Smooth muscle cell (in vitro differentiated cells): ENCODE measurements at regions not wholly inside any gene's neighbourhood (a gene's known extent, or its start where the extent isn't known, plus 50 kb on each side); places are given as distances from the start of the nearest gene placed in this dataset.

Source experiments
- DNase-seq: peaks from one replicate; lab custom pipeline; 2025; ENCODE audit not compliant: unreplicated experiment; lab: John Stamatoyannopoulos, UW
- H2AFZ ChIP-seq: fragments of 200-600 bp; sonication (generic); 2 replicates; pipeline ENCODE4 v1.6.0; 2016; ENCODE audit warnings: antibody characterized with exemption, low read depth, mild to moderate bottlenecking
- H3F3A ChIP-seq: fragments of 200-600 bp; sonication (generic); 2 replicates; pipeline ENCODE4 v1.6.0; 2017; ENCODE audit warnings: antibody characterized with exemption, low read depth
- H3K27ac ChIP-seq: fragments of 200-600 bp; sonication (generic); 2 replicates; pipeline ENCODE4 v1.5.1; 2016; ENCODE audit warnings: low read depth, mild to moderate bottlenecking
- H3K27me3 ChIP-seq: fragments of 200-600 bp; sonication (generic); 2 replicates; pipeline ENCODE4 v1.6.1; 2016; ENCODE audit warnings: low read depth, mild to moderate bottlenecking
- H3K36me3 ChIP-seq: fragments of 200-600 bp; sonication (generic); 2 replicates; pipeline ENCODE4 v1.5.1; 2016; ENCODE audit warnings: low read depth
- H3K4me1 ChIP-seq: fragments of 200-600 bp; sonication (generic); 2 replicates; pipeline ENCODE4 v1.5.1; 2016; ENCODE audit warnings: low read depth
- H3K4me2 ChIP-seq: fragments of 200-600 bp; sonication (generic); 2 replicates; pipeline ENCODE4 v1.6.0; 2016; ENCODE audit warnings: mild to moderate bottlenecking
- H3K4me3 ChIP-seq: fragments of 200-600 bp; sonication (generic); 2 replicates; pipeline ENCODE4 v1.5.1; 2016; ENCODE audit warnings: mild to moderate bottlenecking
- H3K79me2 ChIP-seq: fragments of 200-600 bp; sonication (generic); 2 replicates; pipeline ENCODE4 v1.6.0; 2016; ENCODE audit warnings: low read depth, mild to moderate bottlenecking
- H3K9ac ChIP-seq: fragments of 200-600 bp; sonication (generic); 2 replicates; pipeline ENCODE4 v1.6.0; 2016; ENCODE audit warnings: low read depth
- H3K9me3 ChIP-seq: fragments of 200-600 bp; sonication (generic); replicated peaks from 2 replicates; pipeline ENCODE4 v1.5.1; 2016; ENCODE audit warnings: low read depth
- H4K20me1 ChIP-seq: fragments of 200-600 bp; sonication (generic); 2 replicates; pipeline ENCODE4 v1.6.0; 2016; ENCODE audit warnings: low read depth
- CTCF ChIP-seq: fragments of 200-600 bp; sonication (generic); IDR thresholded peaks from 2 replicates; pipeline ENCODE4 v1.5.1; 2017; ENCODE audit warnings: borderline replicate concordance, mild to moderate bottlenecking, antibody characterized with exemption; ENCODE audit not compliant: insufficient read depth, poor library complexity, severe bottlenecking
- WGBS: methylation state at CpG from one replicate; pipeline ENCODE4 v1.1.7; 2016; ENCODE audit warnings: low lambda C conversion rate; 5-methylcytosine and 5-hydroxymethylcytosine counted together

- 83% methylated on average over 2 of the region's 2 CpGs for WGBS
- H3K79me2 ChIP-seq: no peaks in the 10 kb centered on the region
- no peaks in the 10 kb centered on the region for H3K36me3 ChIP-seq
- DNase-seq: no peak
- H3K27me3 ChIP-seq: peaks cover 13% of the 10 kb centered on the region
- H3F3A ChIP-seq: no peaks in the 10 kb centered on the region
- peaks cover 4% of the 10 kb centered on the region for H3K9me3 ChIP-seq
- no peak overlapping the region for H3K27ac ChIP-seq
- no peak overlapping the region for H3K4me3 ChIP-seq
- no peak overlapping the region for H2AFZ ChIP-seq
- no peak overlapping the region for H3K9ac ChIP-seq
- no peak overlapping the region for H3K4me2 ChIP-seq
- H4K20me1 ChIP-seq: no peaks in the 10 kb centered on the region
- H3K4me1 ChIP-seq: no peaks in the 10 kb centered on the region
- TF ChIP-seq CTCF: no peak
Measured at GRCh38 chr3:107933450-107933849, 157.4 kb downstream of the CD47 start.

- Histone ChIP-seq H3F3A (no peaks in the 10 kb centered on the region), H3K4me1 (no peaks in the 10 kb centered on the region), H3K9ac (no peak overlapping the region), H3K4me2 (no peak overlapping the region), H3K9me3 (peaks cover 4% of the 10 kb centered on the region), H3K36me3 (no peaks in the 10 kb centered on the region), H3K4me3 (no peak overlapping the region), H2AFZ (no peak overlapping the region), H3K27ac (no peak overlapping the region), H3K27me3 (peaks cover 16% of the 10 kb centered on the region), H3K79me2 (no peaks in the 10 kb centered on the region), H4K20me1 (no peaks in the 10 kb centered on the region)
- TF ChIP-seq CTCF: no peak
- no peak for DNase-seq
Measured at GRCh38 chr3:107931326-107931725, 159.5 kb downstream of the CD47 start.

- no peaks in the 10 kb centered on the region for H3K4me1 ChIP-seq
- H3K79me2 ChIP-seq: no peaks in the 10 kb centered on the region
- H2AFZ ChIP-seq: no peak overlapping the region
- no peak overlapping the region for H3K4me2 ChIP-seq
- H3F3A ChIP-seq: no peaks in the 10 kb centered on the region
- H3K27ac ChIP-seq: no peak overlapping the region
- no peak overlapping the region for H3K4me3 ChIP-seq
- no peaks in the 10 kb centered on the region for H3K36me3 ChIP-seq
- no peak overlapping the region for H3K9ac ChIP-seq
- TF ChIP-seq CTCF: no peak
- no peaks in the 10 kb centered on the region for H4K20me1 ChIP-seq
- peaks cover 16% of the 10 kb centered on the region for H3K27me3 ChIP-seq
- WGBS: 98% methylated on average over 3 of the region's 3 CpGs
- peaks cover 4% of the 10 kb centered on the region for H3K9me3 ChIP-seq
- DNase-seq: no peak
Measured at GRCh38 chr3:107929088-107929487, 161.7 kb downstream of the CD47 start.

GRCh38 chr3:107928084-107928445, 162.8 kb downstream of the CD47 start:
- Histone ChIP-seq H3K79me2 (no peaks in the 10 kb centered on the region), H3K27me3 (peaks cover 16% of the 10 kb centered on the region), H3K9me3 (peaks cover 2% of the 10 kb centered on the region), H3K4me3 (peak overlapping the region; percentile 63), H4K20me1 (no peaks in the 10 kb centered on the region), H3K4me2 (peak overlapping the region; percentile 91), H2AFZ (peak overlapping the region; percentile 94), H3K4me1 (no peaks in the 10 kb centered on the region), H3K27ac (no peak overlapping the region), H3F3A (no peaks in the 10 kb centered on the region), H3K9ac (no peak overlapping the region), H3K36me3 (no peaks in the 10 kb centered on the region)
- no peak for DNase-seq
- TF ChIP-seq CTCF: no peak
- 4% methylated on average over 8 of the region's 8 CpGs for WGBS
